H9 (cell line): ENCODE measurements at regions not wholly inside any gene's neighbourhood (a gene's known extent, or its start where the extent isn't known, plus 50 kb on each side); places are given as distances from the start of the nearest gene placed in this dataset.

Experiments
- DNase-seq: peaks from one replicate; pipeline ENCODE4 v3.0.0-alpha.2; 2017
- H2AFZ ChIP-seq: one replicate; pipeline ENCODE4 v1.6.1; 2013; ENCODE audit warnings: mild to moderate bottlenecking, low read length, control low read depth, moderate library complexity
- H2AK5ac ChIP-seq: 2 replicates; pipeline ENCODE4 v1.6.1; 2013; ENCODE audit warnings: low read length, control low read depth, mixed read lengths; ENCODE audit not compliant: insufficient read length
- H2BK120ac ChIP-seq: one replicate; pipeline ENCODE4 v1.6.1; 2013; ENCODE audit warnings: low read depth, mild to moderate bottlenecking, low read length, control low read depth, inconsistent platforms; ENCODE audit not compliant: poor library complexity, severe bottlenecking
- H2BK12ac ChIP-seq: 2 replicates; pipeline ENCODE4 v1.6.1; 2013; ENCODE audit warnings: low read length, control low read depth, mixed read lengths, low read depth; ENCODE audit not compliant: insufficient read length
- H2BK15ac ChIP-seq: 2 replicates; pipeline ENCODE4 v1.6.1; 2013; ENCODE audit warnings: low read depth, low read length, control low read depth
- H2BK20ac ChIP-seq: one replicate; pipeline ENCODE4 v1.6.1; 2013; ENCODE audit warnings: low read depth, mild to moderate bottlenecking, low read length, control low read depth, inconsistent platforms; ENCODE audit not compliant: poor library complexity, severe bottlenecking
- H2BK5ac ChIP-seq: 2 replicates; pipeline ENCODE4 v1.6.1; 2013; ENCODE audit warnings: low read length, control low read depth, mixed read lengths; ENCODE audit not compliant: insufficient read length
- H3K14ac ChIP-seq: 2 replicates; pipeline ENCODE4 v1.6.1; 2013; ENCODE audit warnings: low read length, control low read depth; ENCODE audit not compliant: insufficient read depth
- H3K18ac ChIP-seq: 2 replicates; pipeline ENCODE4 v1.6.1; 2013; ENCODE audit warnings: low read depth, mild to moderate bottlenecking, mixed read lengths, low read length, control low read depth; ENCODE audit not compliant: insufficient read length
- H3K23ac ChIP-seq: 2 replicates; pipeline ENCODE4 v1.6.1; 2013; ENCODE audit warnings: low read length, control low read depth, mixed read lengths, low read depth; ENCODE audit not compliant: insufficient read length
- H3K23me2 ChIP-seq: 2 replicates; pipeline ENCODE4 v1.6.1; 2013; ENCODE audit warnings: low read depth, mild to moderate bottlenecking, mixed read lengths, low read length, control low read depth; ENCODE audit not compliant: insufficient read length, poor library complexity, severe bottlenecking
- H3K27ac ChIP-seq: 2 replicates; pipeline ENCODE4 v1.5.1; 2013; ENCODE audit warnings: low read length, control low read depth, mixed read lengths, low read depth; ENCODE audit not compliant: insufficient read length
- H3K27me3 ChIP-seq: 2 replicates; pipeline ENCODE4 v1.6.1; 2013; ENCODE audit warnings: low read length, control low read depth, inconsistent platforms; ENCODE audit not compliant: insufficient read depth
- H3K4ac ChIP-seq: 2 replicates; pipeline ENCODE4 v1.6.1; 2013; ENCODE audit warnings: low read depth, mild to moderate bottlenecking, control low read depth, inconsistent platforms, low read length, moderate library complexity
- H3K4me1 ChIP-seq: 2 replicates; pipeline ENCODE4 v1.6.1; 2013; ENCODE audit warnings: low read length, control low read depth, inconsistent platforms; ENCODE audit not compliant: insufficient read depth
- H3K4me2 ChIP-seq: 2 replicates; pipeline ENCODE4 v1.6.1; 2013; ENCODE audit warnings: low read length, control low read depth, mixed read lengths; ENCODE audit not compliant: insufficient read length, insufficient read depth
- H3K56ac ChIP-seq: 2 replicates; pipeline ENCODE4 v1.6.1; 2013; ENCODE audit warnings: low read depth, mild to moderate bottlenecking, mixed read lengths, low read length, control low read depth; ENCODE audit not compliant: insufficient read length
- H3K79me1 ChIP-seq: 2 replicates; pipeline ENCODE4 v1.6.1; 2013; ENCODE audit warnings: low read depth, mild to moderate bottlenecking, moderate library complexity, low read length, control low read depth, inconsistent platforms; ENCODE audit not compliant: insufficient read depth, poor library complexity, severe bottlenecking
- H3K79me2 ChIP-seq: 2 replicates; pipeline ENCODE4 v1.6.1; 2013; ENCODE audit warnings: low read length, control low read depth, inconsistent platforms; ENCODE audit not compliant: insufficient read depth
- H3K9ac ChIP-seq: 2 replicates; pipeline ENCODE4 v1.6.1; 2013; ENCODE audit warnings: low read length, control low read depth, mixed read lengths; ENCODE audit not compliant: insufficient read length; ENCODE audit errors: extremely low read depth
- H3K9me3 ChIP-seq: one replicate; pipeline ENCODE4 v1.6.1; 2013; ENCODE audit warnings: low read depth, low read length, inconsistent platforms; ENCODE audit not compliant: control insufficient read depth
- H3T11ph ChIP-seq: one replicate; pipeline ENCODE4 v1.6.1; 2013; ENCODE audit warnings: mild to moderate bottlenecking, low read length, control low read depth, inconsistent platforms
- H4K20me1 ChIP-seq: one replicate; pipeline ENCODE4 v1.6.1; 2013; ENCODE audit not compliant: control insufficient read depth, insufficient read length, insufficient read depth
- H4K5ac ChIP-seq: 2 replicates; pipeline ENCODE4 v1.6.1; 2013; ENCODE audit warnings: low read depth, mild to moderate bottlenecking, mixed read lengths, low read length, control low read depth; ENCODE audit not compliant: insufficient read length
- H4K8ac ChIP-seq: replicated peaks from 2 replicates; pipeline ENCODE4 v1.6.1; 2013; ENCODE audit warnings: low read length, control low read depth, mixed read lengths, low read depth; ENCODE audit not compliant: insufficient read length
- H4K91ac ChIP-seq: 2 replicates; pipeline ENCODE4 v1.6.1; 2013; ENCODE audit warnings: low read depth, mild to moderate bottlenecking, moderate library complexity, mixed read lengths, low read length, control low read depth; ENCODE audit not compliant: insufficient read length
- H3K27ac Mint-ChIP-seq, 3 experiments: 2 replicates in 2 of 3; 3 replicates in 1 of 3; pipeline ENCODE4 v1.8.0; 2020 to 2021; ENCODE audit warnings: mixed read lengths in 3 of 3, mild to moderate bottlenecking in 1 of 3, moderate library complexity in 1 of 3
- H3K27me3 Mint-ChIP-seq: 2 replicates; pipeline ENCODE4 v1.8.0; 2021; ENCODE audit warnings: low read depth, mild to moderate bottlenecking, moderate library complexity, mixed read lengths
- H3K36me3 Mint-ChIP-seq, 3 experiments: 2 replicates in 2 of 3; 3 replicates in 1 of 3; pipeline ENCODE4 v1.8.0; 2020 to 2021; ENCODE audit warnings: low read depth in 3 of 3, mixed read lengths in 3 of 3; ENCODE audit not compliant: insufficient read depth in 1 of 3
- H3K4me1 Mint-ChIP-seq, 2 experiments: 2 replicates each; pipeline ENCODE4 v1.8.0; 2020; ENCODE audit warnings: mixed read lengths in 2 of 2
- H3K4me3 Mint-ChIP-seq, 2 experiments: 2 replicates in 1 of 2; 3 replicates in 1 of 2; pipeline ENCODE4 v1.8.0; 2020 to 2021; ENCODE audit warnings: mild to moderate bottlenecking in 2 of 2, mixed read lengths in 2 of 2, moderate library complexity in 1 of 2
- H3K9me3 Mint-ChIP-seq, 2 experiments: 2 replicates in 1 of 2; 3 replicates in 1 of 2; pipeline ENCODE4 v1.8.0; 2020; ENCODE audit warnings: mild to moderate bottlenecking in 2 of 2, mixed read lengths in 2 of 2, moderate library complexity in 1 of 2
- CTCF ChIP-seq: fragments of 200-600 bp; sonication (generic); conservative IDR thresholded peaks from 3 replicates; pipeline ENCODE4 v1.8.0; 2021; ENCODE audit warnings: antibody characterized with exemption, mild to moderate bottlenecking

- H3K4me1 ChIP-seq: no peaks in the 10 kb centered on the region
- no peaks in the 10 kb centered on the region for H3K27me3 Mint-ChIP-seq
- no peaks in the 10 kb centered on the region for H3K27me3 ChIP-seq
- H3K9me3 Mint-ChIP-seq: no peaks in the 10 kb centered on the region
- H2BK12ac ChIP-seq: no peak overlapping the region
- no peaks in the 10 kb centered on the region for H3K23me2 ChIP-seq
- H2AK5ac ChIP-seq: no peak overlapping the region
- H3K18ac ChIP-seq: no peak overlapping the region
- H2AFZ ChIP-seq: no peak overlapping the region
- H3K14ac ChIP-seq: no peak overlapping the region
- no peaks in the 10 kb centered on the region for H3K79me1 ChIP-seq
- H3K56ac ChIP-seq: no peak overlapping the region
- H3K9ac ChIP-seq: no peak overlapping the region
- no peak overlapping the region for H2BK120ac ChIP-seq
- no peak for DNase-seq
- H3K27ac ChIP-seq: no peak overlapping the region
- peaks cover 7 to 10% of the 10 kb centered on the region in 2 experiments for H3K4me1 Mint-ChIP-seq
- H2BK5ac ChIP-seq: no peak overlapping the region
- H3K4me3 Mint-ChIP-seq: no peak overlapping the region
- no peak overlapping the region for H2BK15ac ChIP-seq
- H4K5ac ChIP-seq: no peak overlapping the region
- no peaks in the 10 kb centered on the region for H3K79me2 ChIP-seq
- no peak overlapping the region for H3T11ph ChIP-seq
- H3K9me3 ChIP-seq: no peaks in the 10 kb centered on the region
- H3K27ac Mint-ChIP-seq: no peak overlapping the region
- no peak overlapping the region for H4K8ac ChIP-seq
- H4K20me1 ChIP-seq: no peaks in the 10 kb centered on the region
- no peak overlapping the region for H4K91ac ChIP-seq
- TF ChIP-seq CTCF: no peak
- H3K23ac ChIP-seq: no peak overlapping the region
- H3K4ac ChIP-seq: no peak overlapping the region
- no peak overlapping the region for H2BK20ac ChIP-seq
- H3K36me3 Mint-ChIP-seq: no peaks in the 10 kb centered on the region
- no peak overlapping the region for H3K4me2 ChIP-seq
Observed at GRCh38 chr2:200034816-200035215, 79.4 kb downstream of the MAIP1 start.
